GM12878 (cell line): ENCODE measurements at regions not wholly inside any gene's neighbourhood (a gene's known extent, or its start where the extent isn't known, plus 50 kb on each side); places are given as distances from the start of the nearest gene placed in this dataset.
"Not testable (repeated sequence)": the region's sequence is repeated elsewhere in the genome, so short reads cannot be mapped to it uniquely, and the experiment has no call there.

ENCODE experiments used
- RAD21 ChIP-seq: IDR thresholded peaks from 2 replicates; pipeline ENCODE4 v1.6.1; 2011; ENCODE audit warnings: mild to moderate bottlenecking, low read depth, low read length, moderate library complexity; ENCODE audit not compliant: insufficient read depth
- SUZ12 ChIP-seq: fragments of 200-600 bp; sonication (generic); IDR thresholded peaks from one replicate; pipeline ENCODE4 v1.6.1; 2018; ENCODE audit warnings: antibody characterized with exemption, mild to moderate bottlenecking; ENCODE audit not compliant: unreplicated experiment
- TF ChIP-seq, protein P1 (sequence below): fragments of 450-650 bp; IDR thresholded peaks from 2 replicates; pipeline ENCODE4 v1.6.1; 2017; ENCODE audit warnings: borderline replicate concordance

- TF ChIP-seq, protein P1, sequence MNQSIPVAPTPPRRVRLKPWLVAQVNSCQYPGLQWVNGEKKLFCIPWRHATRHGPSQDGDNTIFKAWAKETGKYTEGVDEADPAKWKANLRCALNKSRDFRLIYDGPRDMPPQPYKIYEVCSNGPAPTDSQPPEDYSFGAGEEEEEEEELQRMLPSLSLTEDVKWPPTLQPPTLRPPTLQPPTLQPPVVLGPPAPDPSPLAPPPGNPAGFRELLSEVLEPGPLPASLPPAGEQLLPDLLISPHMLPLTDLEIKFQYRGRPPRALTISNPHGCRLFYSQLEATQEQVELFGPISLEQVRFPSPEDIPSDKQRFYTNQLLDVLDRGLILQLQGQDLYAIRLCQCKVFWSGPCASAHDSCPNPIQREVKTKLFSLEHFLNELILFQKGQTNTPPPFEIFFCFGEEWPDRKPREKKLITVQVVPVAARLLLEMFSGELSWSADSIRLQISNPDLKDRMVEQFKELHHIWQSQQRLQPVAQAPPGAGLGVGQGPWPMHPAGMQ = not testable (repeated sequence)
- not testable (repeated sequence) for TF ChIP-seq RAD21, SUZ12
These were observed 152.2 kb upstream of the FNDC3A start for GRCh38 chr13:48823526-48823925.
